ENCODE measurements at regions not wholly inside any gene's neighbourhood (a gene's known extent, or its start where the extent isn't known, plus 50 kb on each side); places are given as distances from the start of the nearest gene placed in this dataset.

- CTCF ChIA-PET, result no interaction called here
- no peak for DNase-seq (ENCODE audit: low spot score)
- H3K27me3 ChIP-seq (replicated peaks; ENCODE audit: insufficient read depth, low read depth, low read length, poor library complexity), result peaks cover 17% of the 10 kb centered on the region
- TF ChIP-seq EZH2 (IDR thresholded peaks at IDR 0.05; ENCODE audit: borderline replicate concordance, low read depth, low read length, poor library complexity, severe bottlenecking) (no peak), CTCF (conservative IDR thresholded peaks at IDR 0.05; ENCODE audit: low read depth, low read length) (no peak)
- H3K27ac ChIP-seq (ENCODE audit: low read depth, low read length, poor library complexity, severe bottlenecking), result no peak overlapping the region
- no peaks in the 10 kb centered on the region for H3K9me3 ChIP-seq (ENCODE audit: low read depth, low read length, poor library complexity, severe bottlenecking)
- BruUV-seq (replicated peaks), result no TSS peak
- no peaks in the 10 kb centered on the region for H3K4me1 ChIP-seq (ENCODE audit: insufficient read depth, low read length, poor library complexity, severe bottlenecking)
- H3K4me3 ChIP-seq (ENCODE audit: low read depth, low read length, poor library complexity, severe bottlenecking), result no peak overlapping the region
- intact Hi-C loops (cut with micrococcal nuclease; ENCODE audit: unreplicated experiment), result no loop called here
- POLR2A ChIA-PET (ENCODE audit: low non-redundant PET), result no interaction called here
- no peaks in the 10 kb centered on the region for H3K36me3 ChIP-seq (ENCODE audit: insufficient read depth, low read length, poor library complexity, severe bottlenecking)
Measured at GRCh38 chr2:71844967-71845366, 302.7 kb downstream of the CYP26B1 start.

GRCh38 chr2:71843391-71843850 is 304.2 kb downstream of the CYP26B1 start:
- POLR2A ChIA-PET (ENCODE audit: low non-redundant PET), result no interaction called here
- Histone ChIP-seq H3K4me3 (ENCODE audit: low read depth, low read length, poor library complexity, severe bottlenecking) (no peak overlapping the region), H3K4me1 (ENCODE audit: insufficient read depth, low read length, poor library complexity, severe bottlenecking) (no peaks in the 10 kb centered on the region), H3K27me3 (replicated peaks; ENCODE audit: insufficient read depth, low read depth, low read length, poor library complexity) (peaks cover 17% of the 10 kb centered on the region), H3K27ac (ENCODE audit: low read depth, low read length, poor library complexity, severe bottlenecking) (no peak overlapping the region), H3K9me3 (ENCODE audit: low read depth, low read length, poor library complexity, severe bottlenecking) (no peaks in the 10 kb centered on the region), H3K36me3 (ENCODE audit: insufficient read depth, low read length, poor library complexity, severe bottlenecking) (no peaks in the 10 kb centered on the region)
- TF ChIP-seq CTCF (conservative IDR thresholded peaks at IDR 0.05; ENCODE audit: low read depth, low read length), result no peak
- no peak for TF ChIP-seq EZH2 (IDR thresholded peaks at IDR 0.05; ENCODE audit: borderline replicate concordance, low read depth, low read length, poor library complexity, severe bottlenecking)
- intact Hi-C loops (cut with micrococcal nuclease; ENCODE audit: unreplicated experiment), result no loop called here
- CTCF ChIA-PET, result no interaction called here
- no TSS peak for BruUV-seq (replicated peaks)
- no peak for DNase-seq (ENCODE audit: low spot score)

GRCh38 chr2:71842744-71843143 is 304.9 kb downstream of the CYP26B1 start:
- no peak overlapping the region for H3K4me3 ChIP-seq (ENCODE audit: low read depth, low read length, poor library complexity, severe bottlenecking)
- ChIA-PET POLR2A (ENCODE audit: low non-redundant PET) (no interaction called here), CTCF (no interaction called here)
- no peaks in the 10 kb centered on the region for H3K4me1 ChIP-seq (ENCODE audit: insufficient read depth, low read length, poor library complexity, severe bottlenecking)
- intact Hi-C loops (cut with micrococcal nuclease; ENCODE audit: unreplicated experiment), result no loop called here
- no peak for DNase-seq (ENCODE audit: low spot score)
- TF ChIP-seq CTCF (conservative IDR thresholded peaks at IDR 0.05; ENCODE audit: low read depth, low read length), result no peak
- no peak for TF ChIP-seq EZH2 (IDR thresholded peaks at IDR 0.05; ENCODE audit: borderline replicate concordance, low read depth, low read length, poor library complexity, severe bottlenecking)
- no peaks in the 10 kb centered on the region for H3K36me3 ChIP-seq (ENCODE audit: insufficient read depth, low read length, poor library complexity, severe bottlenecking)
- no peaks in the 10 kb centered on the region for H3K9me3 ChIP-seq (ENCODE audit: low read depth, low read length, poor library complexity, severe bottlenecking)
- no peak overlapping the region for H3K27ac ChIP-seq (ENCODE audit: low read depth, low read length, poor library complexity, severe bottlenecking)
- no TSS peak for BruUV-seq (replicated peaks)
- H3K27me3 ChIP-seq (replicated peaks; ENCODE audit: insufficient read depth, low read depth, low read length, poor library complexity), result peaks cover 17% of the 10 kb centered on the region

Data from A673 (cell line).